M059J (cell line): ENCODE measurements at regions not wholly inside any gene's neighbourhood (a gene's known extent, or its start where the extent isn't known, plus 50 kb on each side); places are given as distances from the start of the nearest gene placed in this dataset.

Experiments used
- DNase-seq: peaks from one replicate; pipeline ENCODE4 v3.0.0-alpha.2; 2012; ENCODE audit warnings: low read depth

DNA sequence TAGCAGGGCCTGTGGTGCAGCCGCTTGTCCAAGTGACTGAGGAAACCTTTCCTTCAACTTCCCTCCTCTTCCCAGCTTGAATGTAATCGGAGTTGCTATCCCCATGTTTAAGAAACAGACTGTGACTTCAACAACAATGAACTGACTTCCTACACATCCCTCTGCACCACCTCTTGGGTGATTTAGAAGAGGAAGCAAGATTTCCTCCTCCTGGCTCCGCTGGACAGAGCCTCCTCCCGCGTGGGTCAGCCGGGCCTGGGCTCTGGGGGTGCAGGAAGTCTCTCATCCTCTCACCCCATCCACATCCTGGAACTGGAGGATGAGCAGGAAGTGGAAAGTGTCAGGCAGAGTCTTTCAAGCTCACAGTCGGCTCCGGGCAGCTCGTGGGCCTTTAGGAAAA, 84.3 kb downstream of the GATA6 start:
- DNase-seq, result no peak

- DNase-seq, result no peak
These were observed 83.8 kb downstream of the GATA6 start for GRCh38 chr18:22253156-22253555.
